ENCODE measurements at regions not wholly inside any gene's neighbourhood (a gene's known extent, or its start where the extent isn't known, plus 50 kb on each side); places are given as distances from the start of the nearest gene placed in this dataset.

GRCh38 chr14:95444132-95445129 lies 72.0 kb downstream of the SYNE3 start (continued):
- TF ChIP-seq NCOA1 (CRISPR knock-in tag; IDR thresholded peaks at IDR 0.05) (peak; percentile 53; the same call in 1 of the 2 replicates), ZNF275 (CRISPR knock-in tag; IDR thresholded peaks at IDR 0.05; ENCODE audit: borderline replicate concordance) (no peak), HMG20B (CRISPR knock-in tag; conservative IDR thresholded peaks at IDR 0.05) (no peak), ZNF720 (CRISPR knock-in tag; IDR thresholded peaks at IDR 0.05) (no peak), GABPA (IDR thresholded peaks at IDR 0.05; ENCODE audit: low read depth, low read length) (no peak), GABPA (CRISPR knock-in tag; IDR thresholded peaks at IDR 0.05; ENCODE audit: low read depth) (peak; percentile 45; the same call in 1 of the 2 replicates), ZNF737 (CRISPR knock-in tag; IDR thresholded peaks at IDR 0.05; ENCODE audit: borderline replicate concordance) (no peak), ZNF121 (CRISPR knock-in tag; IDR thresholded peaks at IDR 0.05) (peak; percentile 38; the same call in 1 of the 2 replicates), AKNA (CRISPR knock-in tag; IDR thresholded peaks at IDR 0.05; ENCODE audit: borderline replicate concordance) (no peak), NR2F6 (IDR thresholded peaks at IDR 0.05) (peak; percentile 97), NR2F6 (CRISPR knock-in tag; IDR thresholded peaks at IDR 0.05) (peak; percentile 97), NRL (CRISPR knock-in tag; IDR thresholded peaks at IDR 0.05; ENCODE audit: borderline replicate concordance) (0 out of 2 replicates have a peak, but pooled peaks have one; percentile 41), ZNF235 (CRISPR knock-in tag; IDR thresholded peaks at IDR 0.05; ENCODE audit: borderline replicate concordance) (no peak), ZNF510 (CRISPR knock-in tag; IDR thresholded peaks at IDR 0.05; ENCODE audit: low read depth) (peak; percentile 77; the same call in 1 of the 2 replicates), IRX3 (CRISPR knock-in tag; IDR thresholded peaks at IDR 0.05; ENCODE audit: borderline replicate concordance, low read depth) (no peak), CCDC6 (CRISPR knock-in tag; IDR thresholded peaks at IDR 0.05) (peak; percentile 73; the same call in 1 of the 2 replicates), ZNF503 (CRISPR knock-in tag; IDR thresholded peaks at IDR 0.05) (peak; percentile 63; the same call in 1 of the 2 replicates)

Data from HepG2 (cell line).